ENCODE measurements at regions not wholly inside any gene's neighbourhood (a gene's known extent, or its start where the extent isn't known, plus 50 kb on each side); places are given as distances from the start of the nearest gene placed in this dataset.

DNA sequence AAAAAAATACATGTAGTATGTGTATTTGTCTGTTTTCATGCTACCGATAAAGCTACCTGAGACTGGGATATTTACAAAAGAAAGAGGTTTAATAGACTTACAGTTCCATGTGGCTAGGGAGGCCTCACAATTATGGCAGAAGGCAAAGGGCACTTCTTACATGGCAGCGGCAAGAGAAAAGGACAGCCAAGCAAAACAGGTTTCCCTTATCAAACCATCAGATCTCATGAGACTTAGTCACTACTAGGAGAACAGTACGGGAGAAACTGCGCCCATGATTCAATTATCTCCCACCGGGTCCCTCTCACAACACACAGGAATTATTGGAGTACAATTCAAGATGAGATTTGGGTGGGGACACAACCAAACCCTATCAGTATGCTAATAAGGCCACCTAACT lies 137.0 kb upstream of the ELOVL6 start:
- TF ChIP-seq, protein P1, sequence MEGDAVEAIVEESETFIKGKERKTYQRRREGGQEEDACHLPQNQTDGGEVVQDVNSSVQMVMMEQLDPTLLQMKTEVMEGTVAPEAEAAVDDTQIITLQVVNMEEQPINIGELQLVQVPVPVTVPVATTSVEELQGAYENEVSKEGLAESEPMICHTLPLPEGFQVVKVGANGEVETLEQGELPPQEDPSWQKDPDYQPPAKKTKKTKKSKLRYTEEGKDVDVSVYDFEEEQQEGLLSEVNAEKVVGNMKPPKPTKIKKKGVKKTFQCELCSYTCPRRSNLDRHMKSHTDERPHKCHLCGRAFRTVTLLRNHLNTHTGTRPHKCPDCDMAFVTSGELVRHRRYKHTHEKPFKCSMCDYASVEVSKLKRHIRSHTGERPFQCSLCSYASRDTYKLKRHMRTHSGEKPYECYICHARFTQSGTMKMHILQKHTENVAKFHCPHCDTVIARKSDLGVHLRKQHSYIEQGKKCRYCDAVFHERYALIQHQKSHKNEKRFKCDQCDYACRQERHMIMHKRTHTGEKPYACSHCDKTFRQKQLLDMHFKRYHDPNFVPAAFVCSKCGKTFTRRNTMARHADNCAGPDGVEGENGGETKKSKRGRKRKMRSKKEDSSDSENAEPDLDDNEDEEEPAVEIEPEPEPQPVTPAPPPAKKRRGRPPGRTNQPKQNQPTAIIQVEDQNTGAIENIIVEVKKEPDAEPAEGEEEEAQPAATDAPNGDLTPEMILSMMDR (IDR thresholded peaks at IDR 0.05; ENCODE audit: insufficient read depth, low read depth, low read length), result no peak
- no peak for TF ChIP-seq EZH2 (IDR thresholded peaks at IDR 0.05; ENCODE audit: insufficient read depth, low read length)

Data from astrocyte (in vitro differentiated cells and primary cell).